A673 (cell line): ENCODE measurements at regions not wholly inside any gene's neighbourhood (a gene's known extent, or its start where the extent isn't known, plus 50 kb on each side); places are given as distances from the start of the nearest gene placed in this dataset.
"Not testable (repeated sequence)": the region's sequence is repeated elsewhere in the genome, so short reads cannot be mapped to it uniquely, and the experiment has no call there.

Experiments used
- BruUV-seq: library from RNA; stranded (reverse); fragments of 400-500 nt; replicated peaks from 2 replicates; lab custom pipeline; 2021; lab: Mats Ljungman, UMichigan
- CTCF ChIA-PET: fragments of 300-600 bp; sonication (Branson Sonifier 250); formaldehyde crosslinking; loops from one replicate; lab custom pipeline; 2022; ENCODE audit warnings: antibody characterized with exemption; lab: Charles Lee
- POLR2A ChIA-PET: fragments of 300-600 bp; sonication (Branson Sonifier 250); formaldehyde crosslinking; loops from one replicate; lab custom pipeline; 2022; ENCODE audit warnings: antibody characterized with exemption; ENCODE audit not compliant: low non-redundant PET; lab: Charles Lee
- DNase-seq: peaks from one replicate; pipeline ENCODE4 v3.0.0-alpha.2; 2015; ENCODE audit warnings: low spot score
- H3K27ac ChIP-seq: fragments of 200-600 bp; sonication (generic); 2 replicates; pipeline ENCODE4 v1.5.1; 2016; ENCODE audit warnings: mixed run types, low read depth, mild to moderate bottlenecking, mixed read lengths, antibody characterized with exemption, low read length; ENCODE audit not compliant: poor library complexity, severe bottlenecking
- H3K27me3 ChIP-seq: fragments of 200-600 bp; sonication (generic); replicated peaks from 2 replicates; pipeline ENCODE4 v1.6.1; 2017; ENCODE audit warnings: mixed run types, low read depth, mild to moderate bottlenecking, mixed read lengths, antibody characterized with exemption, low read length; ENCODE audit not compliant: insufficient read depth, poor library complexity
- H3K36me3 ChIP-seq: fragments of 200-600 bp; sonication (generic); 2 replicates; pipeline ENCODE4 v1.6.1; 2016; ENCODE audit warnings: mixed run types, mild to moderate bottlenecking, mixed read lengths, antibody characterized with exemption, low read length; ENCODE audit not compliant: insufficient read depth, poor library complexity, severe bottlenecking
- H3K4me1 ChIP-seq: fragments of 200-600 bp; sonication (generic); 2 replicates; pipeline ENCODE4 v1.6.1; 2017; ENCODE audit warnings: mixed run types, mild to moderate bottlenecking, mixed read lengths, antibody characterized with exemption, low read length; ENCODE audit not compliant: insufficient read depth, poor library complexity, severe bottlenecking
- H3K4me3 ChIP-seq: fragments of 200-600 bp; sonication (generic); 2 replicates; pipeline ENCODE4 v1.5.1; 2016; ENCODE audit warnings: low read depth, mixed run types, mild to moderate bottlenecking, mixed read lengths, low read length; ENCODE audit not compliant: poor library complexity, severe bottlenecking
- H3K9me3 ChIP-seq: fragments of 200-600 bp; sonication (generic); 2 replicates; pipeline ENCODE4 v1.6.1; 2016; ENCODE audit warnings: mixed run types, low read depth, mild to moderate bottlenecking, mixed read lengths, antibody characterized with exemption, low read length; ENCODE audit not compliant: poor library complexity, severe bottlenecking
- CTCF ChIP-seq: fragments of 300-800, 200-600 bp; sonication (generic); conservative IDR thresholded peaks from 2 replicates; pipeline ENCODE4 v1.5.1; 2017; ENCODE audit warnings: low read depth, mild to moderate bottlenecking, antibody characterized with exemption, low read length, moderate library complexity, mixed read lengths
- EZH2 ChIP-seq: fragments of 200-600 bp; sonication (generic); IDR thresholded peaks from 2 replicates; pipeline ENCODE4 v1.6.1; 2017; ENCODE audit warnings: borderline replicate concordance, low read depth, mild to moderate bottlenecking, mixed read lengths, antibody characterized with exemption, low read length; ENCODE audit not compliant: poor library complexity, severe bottlenecking
- intact Hi-C: fragments of 100-400 bp; cut with micrococcal nuclease; formaldehyde crosslinking; loops from one replicate; pipeline ENCODE4 v1.10.0; 2022; ENCODE audit not compliant: unreplicated experiment

GRCh38 chr2:184372484-184372883 is 225.8 kb upstream of the ZNF804A start:
- Histone ChIP-seq H3K36me3 (no peaks in the 10 kb centered on the region), H3K4me3 (no peak overlapping the region), H3K9me3 (no peaks in the 10 kb centered on the region), H3K27ac (no peak overlapping the region), H3K27me3 (no peaks in the 10 kb centered on the region), H3K4me1 (no peaks in the 10 kb centered on the region)
- CTCF ChIA-PET, result no interaction called here
- no TSS peak for BruUV-seq
- intact Hi-C loops, result no loop called here
- POLR2A ChIA-PET, result no interaction called here
- TF ChIP-seq EZH2 (no peak), CTCF (no peak)
- no peak for DNase-seq

DNA sequence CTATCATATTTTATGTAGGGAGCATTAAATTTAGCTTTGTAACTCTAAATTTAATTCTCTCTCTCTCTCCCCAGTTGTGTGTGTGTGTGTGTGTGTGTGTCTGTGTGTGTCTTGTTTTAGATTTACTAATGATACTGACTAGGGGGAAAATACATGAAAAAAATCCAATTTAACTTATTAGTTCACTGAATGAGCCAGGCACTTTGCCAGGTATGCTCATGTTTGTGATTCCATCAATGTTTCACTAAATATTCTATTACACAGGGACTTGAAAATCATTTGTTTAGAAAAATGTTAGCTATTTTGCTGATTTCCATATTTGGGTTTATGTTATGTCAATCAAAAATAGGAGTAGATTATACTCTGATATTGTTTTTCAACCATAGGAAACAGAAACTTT is 203.7 kb upstream of the ZNF804A start:
- no peaks in the 10 kb centered on the region for H3K36me3 ChIP-seq
- H3K9me3 ChIP-seq, result no peaks in the 10 kb centered on the region
- DNase-seq, result no peak
- no TSS peak for BruUV-seq
- TF ChIP-seq EZH2 (no peak), CTCF (no peak)
- no peaks in the 10 kb centered on the region for H3K27me3 ChIP-seq
- intact Hi-C loops, result no loop called here
- H3K4me1 ChIP-seq, result no peaks in the 10 kb centered on the region
- H3K27ac ChIP-seq, result no peak overlapping the region
- H3K4me3 ChIP-seq, result no peak overlapping the region
- ChIA-PET POLR2A (no interaction called here), CTCF (no interaction called here)

DNA sequence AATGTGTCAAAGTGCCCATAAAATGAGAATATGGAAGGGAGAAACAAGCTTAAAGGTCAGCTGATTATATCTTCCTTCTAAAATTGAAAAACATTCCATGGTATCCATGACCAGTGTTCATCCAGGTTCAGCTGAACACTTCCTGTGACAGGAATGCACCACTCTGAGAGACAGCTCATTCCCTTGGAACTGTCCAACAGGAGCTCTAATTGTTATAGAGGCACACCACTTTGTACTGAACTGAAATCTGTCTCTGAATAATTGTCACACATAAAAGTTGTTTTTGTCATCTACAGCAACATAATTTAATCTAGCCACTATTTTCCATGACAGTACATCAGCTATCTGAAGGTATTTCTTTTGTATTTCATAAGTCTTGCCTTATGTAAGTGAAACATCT is 195.9 kb upstream of the ZNF804A start:
- ChIA-PET CTCF (no interaction called here), POLR2A (interaction anchor here (0.6 kb wide), 1 partner anchor 222 kb away, joined by 5 read pairs; no protein-coding TSS in a partner anchor)
- Histone ChIP-seq H3K9me3 (no peaks in the 10 kb centered on the region), H3K36me3 (no peaks in the 10 kb centered on the region), H3K4me1 (no peaks in the 10 kb centered on the region), H3K4me3 (no peak overlapping the region), H3K27me3 (no peaks in the 10 kb centered on the region), H3K27ac (no peak overlapping the region)
- intact Hi-C loops, result no loop called here
- BruUV-seq, result no TSS peak
- no peak for DNase-seq
- TF ChIP-seq EZH2 (no peak), CTCF (no peak)

GRCh38 chr2:184407041-184407630 is 191.2 kb upstream of the ZNF804A start:
- intact Hi-C loops, H3K4me3 ChIP-seq, H3K4me1 ChIP-seq, H3K27me3 ChIP-seq, CTCF ChIA-PET, BruUV-seq, H3K9me3 ChIP-seq, H3K36me3 ChIP-seq, DNase-seq, POLR2A ChIA-PET, H3K27ac ChIP-seq: not testable (repeated sequence)
